ENCODE measurements at regions not wholly inside any gene's neighbourhood (a gene's known extent, or its start where the extent isn't known, plus 50 kb on each side); places are given as distances from the start of the nearest gene placed in this dataset.

DNA sequence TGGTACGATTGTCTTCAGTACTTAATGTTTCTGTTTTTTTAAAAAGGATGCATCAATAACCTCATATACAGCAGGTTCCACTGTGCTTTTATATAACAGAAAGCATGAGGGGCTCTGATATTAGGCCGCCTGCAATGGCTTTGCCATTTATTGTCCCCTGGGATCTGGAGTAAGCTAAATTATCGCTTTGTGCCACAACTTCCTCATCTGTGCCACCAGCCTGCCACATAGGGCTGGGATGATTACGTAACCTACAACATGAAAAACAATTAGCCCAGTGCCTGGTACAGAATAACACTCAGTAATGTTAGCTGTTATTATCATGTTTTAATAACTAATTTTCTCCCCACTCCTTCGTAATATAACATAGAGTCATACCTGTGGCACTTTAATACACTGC lies 65.5 kb upstream of the TRIM2 start:
- DNase-seq (ENCODE audit: low spot score): no peak

DNA sequence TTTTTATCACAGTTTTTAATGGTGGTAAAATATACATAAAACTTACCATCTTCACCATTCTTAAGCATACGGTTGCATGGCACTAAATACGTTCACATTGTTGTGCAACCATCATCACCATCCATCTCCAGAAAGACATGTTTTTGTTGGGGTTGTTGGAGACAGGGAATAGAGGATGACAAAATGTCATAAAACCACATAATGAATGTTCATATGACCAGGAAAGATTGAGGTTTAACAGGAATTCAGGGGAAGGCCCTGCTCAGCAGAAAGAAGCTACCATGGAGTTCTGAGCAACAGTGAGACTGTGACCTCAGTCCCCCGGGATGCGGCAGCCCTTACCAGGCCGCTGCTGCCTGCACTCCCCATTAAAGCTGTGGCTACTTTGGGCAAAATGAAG lies 63.9 kb upstream of the TRIM2 start:
- no peak for DNase-seq (ENCODE audit: low spot score)

DNA sequence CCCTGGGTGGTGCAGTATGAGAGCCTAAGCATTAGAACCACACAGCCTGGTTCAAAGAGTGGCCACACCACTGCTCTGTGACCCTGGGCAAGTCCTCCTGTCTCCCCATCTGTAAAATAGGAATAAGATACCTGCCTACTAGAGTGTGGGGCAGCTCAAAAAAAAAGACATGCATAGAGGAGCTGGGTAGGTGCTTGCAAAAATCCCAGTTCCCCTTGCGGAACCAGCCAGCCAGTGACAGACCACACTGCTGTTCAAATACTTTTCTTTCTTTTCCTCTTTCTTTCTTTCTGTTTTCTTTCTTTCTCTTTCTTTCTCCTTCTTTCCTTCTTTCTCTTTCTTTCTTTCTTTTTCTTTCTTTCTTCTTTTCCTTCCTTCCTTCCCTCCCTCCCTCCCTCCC lies 63.0 kb upstream of the TRIM2 start:
- no peak for DNase-seq (ENCODE audit: low spot score)

- DNase-seq (ENCODE audit: low spot score): peak; percentile 68
Measured at GRCh38 chr4:153142700-153143438, 61.4 kb upstream of the TRIM2 start.

GRCh38 chr4:153143527-153144348 lies 60.5 kb upstream of the TRIM2 start:
- no peak for DNase-seq (ENCODE audit: low spot score)

DNA sequence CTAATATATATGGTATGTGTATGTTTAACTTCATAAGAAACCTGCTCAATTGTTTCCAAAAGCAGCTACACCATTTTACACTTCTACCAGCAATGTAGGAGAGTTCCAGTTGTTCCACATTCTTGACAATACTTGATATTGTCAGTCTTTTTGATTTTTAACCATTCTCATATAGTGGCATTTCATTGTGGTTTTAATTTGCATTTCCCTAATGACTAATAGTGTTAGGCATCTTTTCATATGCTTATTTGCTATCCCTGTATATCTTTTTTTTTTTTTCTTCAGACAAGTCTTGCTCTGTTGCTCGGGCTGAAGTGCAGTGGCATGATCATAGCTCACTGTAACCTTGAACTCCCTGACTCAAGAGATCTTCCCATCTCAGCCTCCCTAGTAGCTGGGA lies 58.2 kb upstream of the TRIM2 start:
- DNase-seq (ENCODE audit: low spot score): no peak

DNA sequence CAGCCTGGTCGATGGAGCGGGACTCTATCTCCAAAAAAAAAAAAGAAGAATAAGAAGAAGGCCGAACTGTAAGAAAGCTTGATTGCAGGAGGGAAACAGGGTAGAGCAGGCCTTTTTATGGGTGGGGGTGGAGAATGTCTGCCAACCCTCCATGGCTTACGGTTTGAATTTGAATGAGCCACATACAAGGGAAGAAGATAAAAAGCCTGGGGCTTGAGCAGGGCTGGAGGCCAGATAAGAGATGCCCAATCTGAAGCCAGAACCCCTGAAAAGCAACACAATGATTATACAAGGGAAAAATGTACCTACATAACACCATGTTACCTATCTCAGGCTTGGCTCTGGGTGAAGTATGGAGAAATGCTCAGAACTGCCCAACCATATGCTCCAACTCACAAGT lies 57.3 kb upstream of the TRIM2 start:
- DNase-seq (ENCODE audit: low spot score): no peak

- DNase-seq (ENCODE audit: low spot score): no peak
Measured at GRCh38 chr4:153148791-153149190, 55.5 kb upstream of the TRIM2 start.

DNA sequence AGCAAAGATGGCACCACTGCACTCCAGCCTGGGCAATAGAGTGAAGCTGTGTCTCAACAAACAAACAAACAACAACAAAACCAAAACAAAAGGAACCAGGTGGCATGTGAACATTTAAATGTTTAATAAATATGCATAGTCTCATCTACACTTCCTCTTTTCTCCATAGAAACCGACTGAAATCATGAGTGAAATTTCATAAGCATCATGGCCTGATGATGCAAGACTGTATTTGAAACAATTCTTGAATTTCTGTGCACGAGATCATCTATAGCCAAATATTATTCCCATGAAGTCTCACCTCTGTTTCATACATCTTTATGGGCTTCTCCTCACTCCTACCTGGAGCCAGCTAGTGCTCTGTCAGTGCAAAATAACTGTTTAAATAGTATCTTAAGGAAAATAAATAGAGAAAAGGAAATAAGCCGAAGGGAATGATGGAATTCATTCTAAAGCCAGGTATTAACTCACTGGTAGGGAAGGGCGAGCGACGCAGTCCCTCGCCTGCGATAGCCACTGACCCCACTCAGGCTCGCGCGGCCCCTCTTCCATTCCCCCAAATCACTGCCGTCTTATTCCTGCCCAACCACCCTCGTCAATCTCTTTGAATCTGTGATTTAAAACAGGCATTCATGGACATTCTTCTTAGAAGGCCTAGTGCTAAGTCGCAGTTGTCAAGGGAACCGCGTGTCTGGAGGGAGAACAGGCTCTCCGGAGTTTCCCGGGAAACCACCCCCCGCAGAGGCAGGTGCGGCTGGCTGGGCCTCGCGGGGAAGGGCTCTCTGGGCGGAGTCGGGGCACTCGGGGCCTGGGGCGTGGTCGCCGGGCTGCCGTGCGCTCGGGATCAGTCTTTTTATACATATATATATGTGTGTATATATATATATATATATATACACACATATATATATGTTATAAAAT lies 52.4 kb upstream of the TRIM2 start:
- DNase-seq (ENCODE audit: low spot score): peak; percentile 97

DNA sequence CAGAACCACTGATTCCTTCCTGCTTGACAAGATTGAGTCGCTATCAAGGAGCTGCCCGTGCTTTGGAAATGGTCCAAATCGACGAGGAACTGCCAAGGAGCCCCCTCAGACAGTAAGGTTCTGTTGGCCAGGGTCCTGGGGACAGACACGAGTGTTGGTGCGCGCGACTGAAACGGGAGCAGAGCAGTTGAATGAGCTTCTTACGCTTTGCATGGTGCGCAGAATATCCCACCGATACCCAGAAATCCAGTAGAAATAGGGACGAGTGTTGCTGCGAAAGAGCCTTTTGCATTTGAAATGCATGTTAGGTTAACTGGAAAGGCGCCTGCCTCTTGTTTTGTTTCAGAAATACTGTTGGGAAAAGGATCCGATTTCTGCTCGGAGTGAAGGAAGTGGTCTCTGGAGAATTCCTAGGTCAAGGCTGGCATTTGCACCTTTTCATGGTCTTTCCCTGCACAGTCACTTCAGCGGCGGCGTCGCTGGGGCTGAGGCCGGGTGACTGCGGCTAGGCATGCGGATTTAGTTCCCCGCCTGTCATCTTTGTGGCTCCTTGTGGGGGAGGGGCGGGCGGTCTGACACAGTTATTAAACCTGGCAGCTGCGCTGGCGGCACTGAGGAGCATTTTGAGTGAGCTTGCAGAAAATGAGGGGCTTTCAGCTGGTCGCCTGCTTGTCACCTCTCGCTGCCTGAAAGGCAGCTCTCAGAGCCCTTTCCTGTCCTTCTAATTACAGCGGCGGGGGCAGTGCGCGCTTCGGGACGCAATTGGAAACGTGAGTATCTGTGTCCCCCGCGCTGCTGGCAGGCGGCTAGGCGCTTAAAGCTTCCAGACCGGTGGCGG lies 51.5 kb upstream of the TRIM2 start:
- DNase-seq (ENCODE audit: low spot score): peak; percentile 77

GRCh38 chr4:153153339-153153871 lies 50.8 kb upstream of the TRIM2 start:
- peak; percentile 78 for DNase-seq (ENCODE audit: low spot score)

GRCh38 chr4:153154007-153154975 lies 50.0 kb upstream of the TRIM2 start:
- DNase-seq (ENCODE audit: low spot score): no peak

All from ecto neural progenitor cell (in vitro differentiated cells).